HEK293 (cell line): ENCODE measurements at regions not wholly inside any gene's neighbourhood (a gene's known extent, or its start where the extent isn't known, plus 50 kb on each side); places are given as distances from the start of the nearest gene placed in this dataset.

Experiments used
- GFI1B ChIP-seq: fragments of 450-650 bp; formaldehyde crosslinking; IDR thresholded peaks from 2 replicates; pipeline ENCODE4 v1.5.1; 2016; ENCODE audit warnings: missing biosample characterization, missing genetic modification characterization
- ZBTB11 ChIP-seq: fragments of 450-650 bp; formaldehyde crosslinking; conservative IDR thresholded peaks from 2 replicates; pipeline ENCODE4 v1.5.1; 2016; ENCODE audit warnings: low read depth, missing biosample characterization, missing genetic modification characterization
- ZNF138 ChIP-seq: fragments of 450-650 bp; formaldehyde crosslinking; IDR thresholded peaks from 2 replicates; pipeline ENCODE4 v1.5.1; 2016; ENCODE audit warnings: missing biosample characterization, missing genetic modification characterization, borderline replicate concordance
- ZNF184 ChIP-seq: fragments of 450-650 bp; IDR thresholded peaks from 2 replicates; pipeline ENCODE4 v1.5.1; 2018; ENCODE audit warnings: missing biosample characterization, mild to moderate bottlenecking, missing genetic modification characterization
- ZNF416 ChIP-seq: fragments of 450-650 bp; formaldehyde crosslinking; IDR thresholded peaks from 2 replicates; pipeline ENCODE4 v1.5.1; 2016; ENCODE audit warnings: missing biosample characterization, missing genetic modification characterization
- ZNF776 ChIP-seq: fragments of 450-650 bp; formaldehyde crosslinking; IDR thresholded peaks from 2 replicates; pipeline ENCODE4 v1.5.0; 2017; ENCODE audit warnings: missing biosample characterization, missing genetic modification characterization, borderline replicate concordance
- ZSCAN5A ChIP-seq: fragments of 450-650 bp; formaldehyde crosslinking; IDR thresholded peaks from 2 replicates; pipeline ENCODE4 v1.5.1; 2016; ENCODE audit warnings: missing biosample characterization, missing genetic modification characterization
- TF ChIP-seq, protein P1 (sequence below): fragments of 450-650 bp; formaldehyde crosslinking; IDR thresholded peaks from 2 replicates; pipeline ENCODE4 v1.5.1; 2016; ENCODE audit warnings: missing biosample characterization, missing genetic modification characterization
- TF ChIP-seq, protein P2 (sequence below): sonication (generic); formaldehyde crosslinking; IDR thresholded peaks from 2 replicates; pipeline ENCODE4 v1.8.1; 2022; ENCODE audit warnings: mild to moderate bottlenecking, moderate library complexity, missing genetic modification reagents

DNA sequence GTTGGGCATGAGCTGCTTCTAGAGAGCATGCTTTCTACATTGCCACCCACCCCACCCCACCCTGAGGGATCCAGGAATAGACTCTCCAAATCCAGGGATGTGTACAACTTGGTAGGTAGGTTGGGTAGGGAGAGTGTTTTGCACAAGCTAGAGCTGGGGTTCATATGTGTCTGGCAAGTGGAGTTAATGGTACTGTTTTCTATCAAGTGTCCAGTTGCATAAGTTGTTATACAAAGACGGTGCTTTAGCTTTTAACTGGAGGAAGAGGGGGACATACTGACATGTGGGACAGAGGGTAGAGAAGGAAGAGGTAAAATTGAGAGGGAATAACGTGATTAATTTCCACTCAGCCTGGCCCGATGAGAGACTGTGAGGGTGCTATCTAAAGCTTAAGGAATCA is 51.0 kb upstream of the TNC start:
- TF ChIP-seq ZNF138 (tag by site-specific recombination) (no peak), ZNF776 (tag by site-specific recombination) (no peak), ZNF184 (tag by site-specific recombination) (no peak), ZBTB11 (tag by site-specific recombination) (no peak), ZSCAN5A (tag by site-specific recombination) (no peak), ZNF416 (tag by site-specific recombination) (no peak), GFI1B (no peak)
- TF ChIP-seq, protein P1, sequence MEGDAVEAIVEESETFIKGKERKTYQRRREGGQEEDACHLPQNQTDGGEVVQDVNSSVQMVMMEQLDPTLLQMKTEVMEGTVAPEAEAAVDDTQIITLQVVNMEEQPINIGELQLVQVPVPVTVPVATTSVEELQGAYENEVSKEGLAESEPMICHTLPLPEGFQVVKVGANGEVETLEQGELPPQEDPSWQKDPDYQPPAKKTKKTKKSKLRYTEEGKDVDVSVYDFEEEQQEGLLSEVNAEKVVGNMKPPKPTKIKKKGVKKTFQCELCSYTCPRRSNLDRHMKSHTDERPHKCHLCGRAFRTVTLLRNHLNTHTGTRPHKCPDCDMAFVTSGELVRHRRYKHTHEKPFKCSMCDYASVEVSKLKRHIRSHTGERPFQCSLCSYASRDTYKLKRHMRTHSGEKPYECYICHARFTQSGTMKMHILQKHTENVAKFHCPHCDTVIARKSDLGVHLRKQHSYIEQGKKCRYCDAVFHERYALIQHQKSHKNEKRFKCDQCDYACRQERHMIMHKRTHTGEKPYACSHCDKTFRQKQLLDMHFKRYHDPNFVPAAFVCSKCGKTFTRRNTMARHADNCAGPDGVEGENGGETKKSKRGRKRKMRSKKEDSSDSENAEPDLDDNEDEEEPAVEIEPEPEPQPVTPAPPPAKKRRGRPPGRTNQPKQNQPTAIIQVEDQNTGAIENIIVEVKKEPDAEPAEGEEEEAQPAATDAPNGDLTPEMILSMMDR = no peak
- TF ChIP-seq, protein P2, sequence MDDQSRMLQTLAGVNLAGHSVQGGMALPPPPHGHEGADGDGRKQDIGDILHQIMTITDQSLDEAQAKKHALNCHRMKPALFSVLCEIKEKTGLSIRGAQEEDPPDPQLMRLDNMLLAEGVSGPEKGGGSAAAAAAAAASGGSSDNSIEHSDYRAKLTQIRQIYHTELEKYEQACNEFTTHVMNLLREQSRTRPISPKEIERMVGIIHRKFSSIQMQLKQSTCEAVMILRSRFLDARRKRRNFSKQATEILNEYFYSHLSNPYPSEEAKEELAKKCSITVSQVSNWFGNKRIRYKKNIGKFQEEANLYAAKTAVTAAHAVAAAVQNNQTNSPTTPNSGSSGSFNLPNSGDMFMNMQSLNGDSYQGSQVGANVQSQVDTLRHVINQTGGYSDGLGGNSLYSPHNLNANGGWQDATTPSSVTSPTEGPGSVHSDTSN = no peak
